HL-60 (cell line): ENCODE measurements at regions not wholly inside any gene's neighbourhood (a gene's known extent, or its start where the extent isn't known, plus 50 kb on each side); places are given as distances from the start of the nearest gene placed in this dataset.

Experiments
- DNase-seq, 2 experiments: peaks; one replicate each; pipeline ENCODE4 v3.0.0-alpha.2; 2010 to 2020; ENCODE audit warnings: low read depth in 1 of 2, low spot score in 1 of 2
- H3K27ac ChIP-seq: fragments of 250-450 bp; sonication (Bioruptor Pico); replicated peaks from 2 replicates; pipeline ENCODE4 v1.5.1; 2020; ENCODE audit warnings: mild to moderate bottlenecking, moderate library complexity
- H3K27me3 ChIP-seq: fragments of 250-450 bp; sonication (Bioruptor Pico); 2 replicates; pipeline ENCODE4 v1.5.1; 2021; ENCODE audit warnings: mild to moderate bottlenecking, moderate library complexity; ENCODE audit not compliant: insufficient read depth, poor library complexity, severe bottlenecking
- H3K4me3 ChIP-seq: replicated peaks from 2 replicates; pipeline ENCODE4 v1.5.1; 2011; ENCODE audit warnings: mild to moderate bottlenecking, control low read depth, low read length; ENCODE audit not compliant: insufficient read depth
- CTCF ChIP-seq: IDR thresholded peaks from one replicate; pipeline ENCODE4 v1.5.1; 2011; ENCODE audit warnings: low read length, control low read depth, inconsistent platforms; ENCODE audit not compliant: insufficient read depth
- GABPA ChIP-seq: IDR thresholded peaks from 2 replicates; pipeline ENCODE4 v1.6.1; 2012; ENCODE audit warnings: low read depth
- POLR2AphosphoS5 ChIP-seq: IDR thresholded peaks from 2 replicates; pipeline ENCODE4 v1.6.1; 2012; ENCODE audit warnings: low read depth
- REST ChIP-seq: IDR thresholded peaks from 2 replicates; pipeline ENCODE4 v1.6.1; 2012; ENCODE audit warnings: low read depth; ENCODE audit not compliant: insufficient replicate concordance
- SPI1 ChIP-seq: IDR thresholded peaks from 2 replicates; pipeline ENCODE4 v1.6.1; 2012; ENCODE audit warnings: low read depth, mild to moderate bottlenecking, borderline replicate concordance

GRCh38 chr17:77717941-77718668, 240.4 kb upstream of the TNRC6C start:
- H3K27ac ChIP-seq = no peak overlapping the region
- no peak overlapping the region for H3K4me3 ChIP-seq
- H3K27me3 ChIP-seq = no peaks in the 10 kb centered on the region
- no peak for DNase-seq
- TF ChIP-seq POLR2AphosphoS5 (no peak), REST (no peak), CTCF (no peak), GABPA (no peak), SPI1 (no peak)

GRCh38 chr17:77718669-77718961, 239.9 kb upstream of the TNRC6C start:
- Histone ChIP-seq H3K27me3 (no peaks in the 10 kb centered on the region), H3K27ac (no peak overlapping the region), H3K4me3 (no peak overlapping the region)
- TF ChIP-seq POLR2AphosphoS5 = no peak
- TF ChIP-seq CTCF = no peak
- TF ChIP-seq REST = no peak
- TF ChIP-seq GABPA = no peak
- no peak for TF ChIP-seq SPI1
- no peak for DNase-seq

- Histone ChIP-seq H3K4me3 (no peak overlapping the region), H3K27me3 (no peaks in the 10 kb centered on the region), H3K27ac (no peak overlapping the region)
- no peak for DNase-seq
- no peak for TF ChIP-seq SPI1
- TF ChIP-seq POLR2AphosphoS5 = no peak
- TF ChIP-seq CTCF = no peak
- no peak for TF ChIP-seq REST
- TF ChIP-seq GABPA = no peak
Observed at GRCh38 chr17:77719806-77720205, 238.7 kb upstream of the TNRC6C start.
